PC-9 (cell line): ENCODE measurements at regions not wholly inside any gene's neighbourhood (a gene's known extent, or its start where the extent isn't known, plus 50 kb on each side); places are given as distances from the start of the nearest gene placed in this dataset.

Experiments
- CTCF ChIP-seq: fragments of 200-600 bp; sonication (generic); conservative IDR thresholded peaks from 2 replicates; pipeline ENCODE4 v1.6.1; 2017; ENCODE audit warnings: mixed run types, antibody characterized with exemption, mild to moderate bottlenecking, moderate library complexity
- EZH2 ChIP-seq: fragments of 200-600 bp; sonication (generic); IDR thresholded peaks from 2 replicates; pipeline ENCODE4 v1.8.0; 2017; ENCODE audit warnings: antibody characterized with exemption, low read depth

DNA sequence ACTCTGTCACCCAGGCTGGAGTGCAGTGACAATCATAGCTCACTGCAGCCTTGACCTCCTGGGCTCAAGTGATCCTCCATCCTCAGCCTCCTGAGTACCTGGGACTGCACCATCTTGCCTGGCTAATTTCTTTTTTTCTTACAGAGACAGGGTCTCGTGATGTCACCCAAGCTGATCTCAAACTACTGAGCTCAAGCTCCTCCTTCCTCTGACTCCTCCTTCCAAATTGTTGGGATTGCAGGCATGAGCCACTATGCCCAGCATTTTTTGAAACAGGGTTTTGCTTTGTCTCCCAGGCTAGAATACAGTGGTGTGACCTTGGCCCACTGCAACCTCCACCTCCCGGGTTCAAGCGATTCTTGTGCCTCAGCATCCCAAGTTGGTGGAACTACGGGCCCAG is 358.3 kb upstream of the MTNR1B start:
- TF ChIP-seq CTCF (no peak), EZH2 (no peak)
